ENCODE measurements at regions not wholly inside any gene's neighbourhood (a gene's known extent, or its start where the extent isn't known, plus 50 kb on each side); places are given as distances from the start of the nearest gene placed in this dataset.

DNA sequence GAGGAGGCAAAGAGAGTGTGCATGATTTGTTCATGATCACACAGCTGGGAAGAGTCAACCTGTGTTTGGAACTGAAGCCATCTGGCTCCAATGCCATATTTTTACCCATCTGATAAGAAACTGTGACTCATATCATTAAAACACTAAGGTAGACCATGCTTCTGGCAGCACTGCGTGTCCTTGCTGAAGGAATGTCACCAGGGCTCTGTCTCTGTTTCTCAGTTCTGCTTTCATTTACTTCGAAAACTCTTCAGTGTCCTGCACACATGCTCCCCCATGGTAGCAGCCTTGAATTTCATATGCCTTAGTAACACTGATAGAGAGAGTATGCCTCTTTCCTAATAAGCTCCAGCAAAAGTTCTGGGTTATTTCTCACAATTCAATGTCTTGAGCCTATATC is 830.4 kb downstream of the DCDC2C start:
- TF ChIP-seq, protein P1, sequence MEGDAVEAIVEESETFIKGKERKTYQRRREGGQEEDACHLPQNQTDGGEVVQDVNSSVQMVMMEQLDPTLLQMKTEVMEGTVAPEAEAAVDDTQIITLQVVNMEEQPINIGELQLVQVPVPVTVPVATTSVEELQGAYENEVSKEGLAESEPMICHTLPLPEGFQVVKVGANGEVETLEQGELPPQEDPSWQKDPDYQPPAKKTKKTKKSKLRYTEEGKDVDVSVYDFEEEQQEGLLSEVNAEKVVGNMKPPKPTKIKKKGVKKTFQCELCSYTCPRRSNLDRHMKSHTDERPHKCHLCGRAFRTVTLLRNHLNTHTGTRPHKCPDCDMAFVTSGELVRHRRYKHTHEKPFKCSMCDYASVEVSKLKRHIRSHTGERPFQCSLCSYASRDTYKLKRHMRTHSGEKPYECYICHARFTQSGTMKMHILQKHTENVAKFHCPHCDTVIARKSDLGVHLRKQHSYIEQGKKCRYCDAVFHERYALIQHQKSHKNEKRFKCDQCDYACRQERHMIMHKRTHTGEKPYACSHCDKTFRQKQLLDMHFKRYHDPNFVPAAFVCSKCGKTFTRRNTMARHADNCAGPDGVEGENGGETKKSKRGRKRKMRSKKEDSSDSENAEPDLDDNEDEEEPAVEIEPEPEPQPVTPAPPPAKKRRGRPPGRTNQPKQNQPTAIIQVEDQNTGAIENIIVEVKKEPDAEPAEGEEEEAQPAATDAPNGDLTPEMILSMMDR (conservative IDR thresholded peaks at IDR 0.05; ENCODE audit: low read length), result no peak
- TF ChIP-seq EZH2phosphoT487 (IDR thresholded peaks at IDR 0.05; ENCODE audit: borderline replicate concordance), result no peak
- Histone ChIP-seq H3K9me3 (ENCODE audit: insufficient read depth, low read depth, low read length) (no peaks in the 10 kb centered on the region), H3K9ac (ENCODE audit: low read depth, low read length, poor library complexity, severe bottlenecking) (no peak overlapping the region), H3K4me3 (ENCODE audit: low read length, poor library complexity, severe bottlenecking) (no peak overlapping the region), H2AFZ (ENCODE audit: low read length) (no peak overlapping the region), H3K9me2 (replicated peaks; ENCODE audit: low read depth, low read length) (no peaks in the 10 kb centered on the region), H3K4me1 (ENCODE audit: insufficient read depth, low read length, poor library complexity, severe bottlenecking) (no peaks in the 10 kb centered on the region), H4K20me1 (ENCODE audit: insufficient read depth, low read length, poor library complexity, severe bottlenecking) (no peaks in the 10 kb centered on the region), H3K79me2 (ENCODE audit: insufficient read depth, low read length) (no peaks in the 10 kb centered on the region), H3K36me3 (ENCODE audit: insufficient read depth, low read length) (no peaks in the 10 kb centered on the region), H3F3A (ENCODE audit: low read depth) (no peaks in the 10 kb centered on the region), H3K4me2 (ENCODE audit: low read depth, low read length, poor library complexity, severe bottlenecking) (no peak overlapping the region), H3K27me3 (ENCODE audit: insufficient read depth, low read length, poor library complexity, severe bottlenecking) (no peaks in the 10 kb centered on the region)

DNA sequence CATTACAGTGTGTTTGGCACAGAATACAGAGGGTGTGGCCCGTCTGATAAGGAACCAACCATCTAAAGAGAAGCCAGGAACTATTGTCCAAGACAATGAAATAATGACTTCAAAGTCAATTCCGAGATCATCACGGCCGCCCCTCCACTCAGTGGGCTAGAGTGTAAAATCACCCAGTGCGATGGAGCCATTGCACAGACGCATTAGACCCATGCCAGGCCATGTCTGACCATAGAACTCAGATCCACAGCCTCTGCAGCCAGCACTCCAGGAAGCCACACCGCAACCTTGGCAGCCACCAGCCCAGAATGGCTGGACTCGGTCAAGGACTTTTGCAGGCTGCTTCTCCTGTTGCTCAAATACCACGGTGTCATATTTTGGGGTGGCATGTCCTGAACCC is 835.7 kb downstream of the DCDC2C start:
- Histone ChIP-seq H3K79me2 (ENCODE audit: insufficient read depth, low read length) (no peaks in the 10 kb centered on the region), H3K9me3 (ENCODE audit: insufficient read depth, low read depth, low read length) (no peaks in the 10 kb centered on the region; the same call in 1 of the 2 replicates), H4K20me1 (ENCODE audit: insufficient read depth, low read length, poor library complexity, severe bottlenecking) (no peaks in the 10 kb centered on the region), H3F3A (ENCODE audit: low read depth) (no peaks in the 10 kb centered on the region), H3K27me3 (ENCODE audit: insufficient read depth, low read length, poor library complexity, severe bottlenecking) (no peaks in the 10 kb centered on the region), H3K9ac (ENCODE audit: low read depth, low read length, poor library complexity, severe bottlenecking) (no peak overlapping the region), H3K4me2 (ENCODE audit: low read depth, low read length, poor library complexity, severe bottlenecking) (no peak overlapping the region), H3K9me2 (replicated peaks; ENCODE audit: low read depth, low read length) (no peaks in the 10 kb centered on the region), H2AFZ (ENCODE audit: low read length) (no peak overlapping the region), H3K36me3 (ENCODE audit: insufficient read depth, low read length) (no peaks in the 10 kb centered on the region), H3K4me1 (ENCODE audit: insufficient read depth, low read length, poor library complexity, severe bottlenecking) (no peaks in the 10 kb centered on the region), H3K4me3 (ENCODE audit: low read length, poor library complexity, severe bottlenecking) (no peak overlapping the region)
- TF ChIP-seq, protein P1 (conservative IDR thresholded peaks at IDR 0.05; ENCODE audit: low read length), result no peak
- TF ChIP-seq EZH2phosphoT487 (IDR thresholded peaks at IDR 0.05; ENCODE audit: borderline replicate concordance), result no peak

DNA sequence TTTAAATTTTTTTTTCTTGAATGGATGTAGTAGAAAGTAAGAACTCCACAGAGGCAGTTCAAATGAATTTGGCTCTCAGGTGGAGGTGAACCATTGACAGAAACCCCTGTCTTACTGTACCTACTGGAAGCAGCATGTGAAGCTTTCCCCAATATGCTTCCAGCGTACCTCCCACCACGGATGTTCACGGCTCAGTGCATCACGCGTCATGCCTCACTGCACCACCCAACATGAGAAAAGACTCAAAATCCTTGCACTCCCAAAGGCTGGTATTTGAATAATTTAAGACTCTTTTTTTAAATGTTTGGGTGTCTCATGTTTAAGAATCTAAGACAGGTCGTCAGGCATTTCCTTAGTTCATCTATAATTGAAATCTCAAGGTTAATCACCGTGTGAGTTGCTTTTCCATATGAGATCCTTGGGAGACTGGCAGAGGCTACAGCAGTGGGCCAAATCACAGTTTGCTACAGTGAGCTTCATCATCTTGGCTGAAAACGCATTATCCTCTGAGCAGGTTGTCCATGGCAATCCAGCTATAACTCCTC is 846.4 kb downstream of the DCDC2C start:
- H3K27me3 ChIP-seq (ENCODE audit: insufficient read depth, low read length, poor library complexity, severe bottlenecking), result no peaks in the 10 kb centered on the region
- no peak overlapping the region for H3K4me3 ChIP-seq (ENCODE audit: low read length, poor library complexity, severe bottlenecking)
- no peaks in the 10 kb centered on the region for H3K4me1 ChIP-seq (ENCODE audit: insufficient read depth, low read length, poor library complexity, severe bottlenecking)
- no peak overlapping the region for H2AFZ ChIP-seq (ENCODE audit: low read length)
- no peaks in the 10 kb centered on the region for H3K9me2 ChIP-seq (replicated peaks; ENCODE audit: low read depth, low read length)
- H3K9me3 ChIP-seq (ENCODE audit: insufficient read depth, low read depth, low read length), result no peaks in the 10 kb centered on the region
- H3F3A ChIP-seq (ENCODE audit: low read depth), result no peaks in the 10 kb centered on the region
- H4K20me1 ChIP-seq (ENCODE audit: insufficient read depth, low read length, poor library complexity, severe bottlenecking), result no peaks in the 10 kb centered on the region
- H3K79me2 ChIP-seq (ENCODE audit: insufficient read depth, low read length), result no peaks in the 10 kb centered on the region
- no peaks in the 10 kb centered on the region for H3K36me3 ChIP-seq (ENCODE audit: insufficient read depth, low read length)
- H3K9ac ChIP-seq (ENCODE audit: low read depth, low read length, poor library complexity, severe bottlenecking), result no peak overlapping the region
- TF ChIP-seq, protein P1 (conservative IDR thresholded peaks at IDR 0.05; ENCODE audit: low read length), result no peak
- no peak for TF ChIP-seq EZH2phosphoT487 (IDR thresholded peaks at IDR 0.05; ENCODE audit: borderline replicate concordance)
- no peak overlapping the region for H3K4me2 ChIP-seq (ENCODE audit: low read depth, low read length, poor library complexity, severe bottlenecking)
